Gastroesophageal sphincter (tissue), 4 donors: ENCODE measurements at regions not wholly inside any gene's neighbourhood (a gene's known extent, or its start where the extent isn't known, plus 50 kb on each side); places are given as distances from the start of the nearest gene placed in this dataset.
"Not testable (repeated sequence)": the region's sequence is repeated elsewhere in the genome, so short reads cannot be mapped to it uniquely, and the experiment has no call there.

Experiments used
- ATAC-seq: fragments of 150-250 bp; one replicate; pipeline ENCODE4 v1.9.1; 2016; ENCODE audit warnings: mild to moderate bottlenecking, moderate library complexity
- H3K27ac ChIP-seq, 4 donors: fragments of 200-600 bp; sonication (generic) in 3 of 4; 1 replicate in 3 of 4; 2 replicates in 1 of 4; pipeline ENCODE4 v1.5.1; 2016 to 2019
- H3K27me3 ChIP-seq: fragments of 200-600 bp; sonication (generic); one replicate; pipeline ENCODE4 v1.5.1; 2019
- H3K36me3 ChIP-seq, 2 donors: fragments of 200-600 bp; sonication (generic); one replicate each; pipeline ENCODE4 v1.5.1; 2019; ENCODE audit warnings: control low read depth in 1 of 2
- H3K4me1 ChIP-seq, 3 donors: fragments of 200-600 bp; sonication (generic); 1 replicate in 2 of 3; 2 replicates in 1 of 3; pipeline ENCODE4 v1.5.1; 2016 to 2019; ENCODE audit warnings: control low read depth in 2 of 3
- H3K4me3 ChIP-seq, 2 donors: fragments of 200-600 bp; sonication (generic); one replicate each; pipeline ENCODE4 v1.5.1; 2019; ENCODE audit warnings: mild to moderate bottlenecking in 1 of 2, moderate library complexity in 1 of 2
- H3K9me3 ChIP-seq, 3 donors: fragments of 200-600 bp; sonication (generic); one replicate each; pipeline ENCODE4 v1.5.1; 2017 to 2019; ENCODE audit warnings: control low read depth in 2 of 3
- CTCF ChIP-seq, 4 experiments: fragments of 200-600 bp in 2 of 4; fragments of 450-650 bp in 2 of 4; sonication (generic) in 1 of 4; IDR thresholded peaks; one replicate each; pipeline ENCODE4 v1.5.1; 2017 to 2019; ENCODE audit warnings: antibody characterized with exemption in 4 of 4, mild to moderate bottlenecking in 2 of 4, moderate library complexity in 2 of 4
- EP300 ChIP-seq: sonication (generic); formaldehyde crosslinking; IDR thresholded peaks from one replicate; pipeline ENCODE4 v1.6.1; 2017; ENCODE audit warnings: antibody characterized with exemption, mild to moderate bottlenecking
- POLR2A ChIP-seq, 2 donors: fragments of 450-650 bp; IDR thresholded peaks; one replicate each; pipeline ENCODE4 v1.6.1; 2017; ENCODE audit warnings: antibody characterized with exemption in 2 of 2, mild to moderate bottlenecking in 2 of 2, moderate library complexity in 1 of 2
- POLR2AphosphoS5 ChIP-seq: sonication (generic); formaldehyde crosslinking; IDR thresholded peaks from one replicate; pipeline ENCODE4 v1.6.1; 2017; ENCODE audit warnings: antibody characterized with exemption
- WGBS, 2 donors: methylation state at CpG; one replicate each; pipeline ENCODE4 v1.1.5; 2018; ENCODE audit warnings: low coverage in 1 of 2; 5-methylcytosine and 5-hydroxymethylcytosine counted together

GRCh38 chr13:38090913-38091312 is 221.3 kb upstream of the TRPC4 start:
- H3K9me3 ChIP-seq, result peaks cover 0 to 16% (median 0%) of the 10 kb centered on the region in 3 donors
- no peaks in the 10 kb centered on the region for H3K4me1 ChIP-seq
- no peak for TF ChIP-seq POLR2A (IDR thresholded peaks at IDR 0.05)
- no peak for TF ChIP-seq CTCF (IDR thresholded peaks at IDR 0.05)
- TF ChIP-seq POLR2AphosphoS5, result no peak
- TF ChIP-seq EP300, result no peak
- ATAC-seq, result no peak
- peaks cover 0 to 9% of the 10 kb centered on the region in 2 donors for H3K36me3 ChIP-seq
- no peak overlapping the region for H3K27ac ChIP-seq
- no peaks in the 10 kb centered on the region for H3K27me3 ChIP-seq
- H3K4me3 ChIP-seq, result no peak overlapping the region
- 18% methylated on average over 2 of the region's 2 CpGs; no CpG with 5 or more reads in 1 of the 2 donors for WGBS, 2 donors

GRCh38 chr13:38086721-38087120 is 217.1 kb upstream of the TRPC4 start:
- H3K36me3 ChIP-seq, result peaks cover 0 to 9% of the 10 kb centered on the region in 2 donors
- H3K4me1 ChIP-seq, result no peaks in the 10 kb centered on the region
- H3K4me3 ChIP-seq, result no peak overlapping the region
- H3K27ac ChIP-seq, result no peak overlapping the region
- TF ChIP-seq POLR2A (IDR thresholded peaks at IDR 0.05) (no peak), CTCF (IDR thresholded peaks at IDR 0.05) (no peak), POLR2AphosphoS5 (no peak), EP300 (no peak)
- no peak for ATAC-seq
- WGBS, 2 donors, result 100% methylated on average over 1 of the region's 4 CpGs; no CpG with 5 or more reads in 1 of the 2 donors
- peaks cover 0 to 21% (median 0%) of the 10 kb centered on the region in 3 donors for H3K9me3 ChIP-seq
- H3K27me3 ChIP-seq, result no peaks in the 10 kb centered on the region

- H3K36me3 ChIP-seq, result peaks cover 0 to 9% of the 10 kb centered on the region in 2 donors
- no peak overlapping the region for H3K27ac ChIP-seq
- H3K27me3 ChIP-seq, result no peaks in the 10 kb centered on the region
- no peak for ATAC-seq
- WGBS, 2 donors, result no CpG with 5 or more reads among the region's 3 CpGs
- TF ChIP-seq POLR2A (IDR thresholded peaks at IDR 0.05) (no peak), POLR2AphosphoS5 (no peak), CTCF (IDR thresholded peaks at IDR 0.05) (no peak), EP300 (no peak)
- H3K4me3 ChIP-seq, result no peak overlapping the region
- peaks cover 0 to 21% (median 0%) of the 10 kb centered on the region in 3 donors for H3K9me3 ChIP-seq
- no peaks in the 10 kb centered on the region for H3K4me1 ChIP-seq
Observed at GRCh38 chr13:38086013-38086412, 216.4 kb upstream of the TRPC4 start.

GRCh38 chr13:38073931-38074330 is 204.4 kb upstream of the TRPC4 start:
- Histone ChIP-seq H3K9me3 (peaks cover 0 to 5% (median 0%) of the 10 kb centered on the region in 3 donors), H3K4me1 (no peaks in the 10 kb centered on the region), H3K4me3 (no peak overlapping the region), H3K27me3 (no peaks in the 10 kb centered on the region), H3K27ac (no peak overlapping the region), H3K36me3 (no peaks in the 10 kb centered on the region)
- no peak for ATAC-seq
- TF ChIP-seq POLR2AphosphoS5 (no peak), EP300 (no peak), CTCF (IDR thresholded peaks at IDR 0.05) (no peak), POLR2A (IDR thresholded peaks at IDR 0.05) (no peak)
- WGBS, 2 donors, result 40 to 50% methylated on average over 1 of the region's 1 CpG

- ATAC-seq, result no peak
- no peaks in the 10 kb centered on the region for H3K36me3 ChIP-seq
- no peaks in the 10 kb centered on the region for H3K4me1 ChIP-seq
- no peak overlapping the region for H3K27ac ChIP-seq
- TF ChIP-seq POLR2AphosphoS5, result no peak
- TF ChIP-seq POLR2A (IDR thresholded peaks at IDR 0.05), result no peak
- TF ChIP-seq EP300, result no peak
- TF ChIP-seq CTCF (IDR thresholded peaks at IDR 0.05), result no peak
- no peaks in the 10 kb centered on the region for H3K27me3 ChIP-seq
- H3K4me3 ChIP-seq, result no peak overlapping the region
- H3K9me3 ChIP-seq, result peaks cover 0 to under 1% (median 0%) of the 10 kb centered on the region in 3 donors
Observed at GRCh38 chr13:38072696-38073095, 203.1 kb upstream of the TRPC4 start.

- not testable (repeated sequence) for H3K27ac ChIP-seq, H3K27me3 ChIP-seq, H3K4me3 ChIP-seq, ATAC-seq, H3K36me3 ChIP-seq, H3K4me1 ChIP-seq, H3K9me3 ChIP-seq
- WGBS, 2 donors, result 89 to 96% methylated on average over 5 of the region's 5 CpGs
Observed at GRCh38 chr13:38071340-38071739, 201.8 kb upstream of the TRPC4 start.
